NCI-H345 treated with DMSO at 0.1 percent for 48 hours (cell line): ENCODE measurements at regions not wholly inside any gene's neighbourhood (a gene's known extent, or its start where the extent isn't known, plus 50 kb on each side); places are given as distances from the start of the nearest gene placed in this dataset.

ENCODE experiments used
- DNase-seq: peaks from one replicate; lab custom pipeline; 2025; ENCODE audit not compliant: unreplicated experiment; lab: John Stamatoyannopoulos, UW

DNA sequence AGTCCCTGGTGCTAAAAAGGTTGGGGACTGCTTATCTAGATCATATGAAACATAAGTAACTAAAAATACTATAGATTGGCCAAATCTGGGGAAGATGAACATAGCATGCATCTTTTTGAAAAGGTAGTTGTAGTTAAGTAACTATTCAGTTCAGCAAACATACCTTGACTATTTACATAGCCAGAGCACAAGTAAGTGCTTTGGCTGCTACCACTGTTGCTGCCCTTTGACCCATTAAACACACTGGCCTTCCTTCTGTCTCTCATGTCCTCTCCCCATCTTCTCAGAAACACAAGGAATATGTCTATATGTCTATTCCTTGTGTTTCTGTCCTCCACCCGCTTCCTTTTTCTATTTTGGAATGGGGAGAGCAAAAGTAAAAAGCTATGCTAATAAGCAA, 87.9 kb upstream of the SPRY1 start:
- DNase-seq: no peak

DNA sequence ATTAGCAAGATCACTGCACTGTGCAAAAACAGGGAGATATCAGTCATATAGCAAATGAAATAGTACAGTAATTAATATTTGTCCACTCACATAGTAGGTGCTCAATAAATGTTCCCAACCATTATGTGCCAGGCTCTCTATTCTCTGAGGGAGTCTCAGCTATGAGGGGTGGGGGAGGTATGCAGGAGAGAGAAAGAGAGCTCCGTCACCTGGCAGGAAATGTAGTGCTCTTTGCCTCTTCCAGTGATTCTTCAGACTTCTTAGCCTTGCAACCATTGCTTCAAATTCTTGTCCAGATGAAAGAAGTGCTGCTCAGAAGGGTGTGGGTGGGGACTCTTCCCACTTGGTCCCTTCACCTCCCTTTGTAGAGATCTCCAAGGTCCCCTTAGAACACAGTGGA, 84.5 kb upstream of the SPRY1 start:
- no peak for DNase-seq

DNA sequence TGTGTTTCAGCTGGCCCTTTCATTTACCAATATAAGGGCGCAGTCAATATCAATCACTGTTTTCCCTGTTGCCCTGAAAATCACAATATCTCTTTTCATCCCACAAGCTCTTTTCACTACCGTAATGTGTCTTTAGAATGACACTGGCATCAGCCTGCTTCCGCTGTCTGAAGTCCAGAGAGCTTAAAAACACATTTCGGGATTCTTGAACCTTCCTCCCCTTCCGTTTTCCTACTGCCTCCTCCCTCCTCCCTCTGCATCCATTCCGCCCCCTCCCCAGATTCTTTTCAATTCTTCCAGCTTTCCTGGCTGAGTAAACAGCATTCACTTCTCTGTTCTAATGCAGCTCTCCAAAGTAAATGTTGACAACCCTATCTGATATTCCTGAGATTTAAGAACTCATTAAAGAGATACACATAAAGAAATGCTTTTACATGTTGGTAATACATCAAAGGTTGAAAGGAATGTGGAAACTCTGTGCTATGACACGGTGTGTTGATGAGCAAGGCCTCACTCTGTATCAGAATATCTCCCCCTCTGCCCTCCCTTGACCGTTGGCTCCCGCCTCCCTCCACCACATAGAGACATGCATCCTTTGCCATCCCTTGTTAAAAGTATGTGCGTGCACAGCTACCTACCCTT, 83.5 kb upstream of the SPRY1 start:
- DNase-seq: no peak

DNA sequence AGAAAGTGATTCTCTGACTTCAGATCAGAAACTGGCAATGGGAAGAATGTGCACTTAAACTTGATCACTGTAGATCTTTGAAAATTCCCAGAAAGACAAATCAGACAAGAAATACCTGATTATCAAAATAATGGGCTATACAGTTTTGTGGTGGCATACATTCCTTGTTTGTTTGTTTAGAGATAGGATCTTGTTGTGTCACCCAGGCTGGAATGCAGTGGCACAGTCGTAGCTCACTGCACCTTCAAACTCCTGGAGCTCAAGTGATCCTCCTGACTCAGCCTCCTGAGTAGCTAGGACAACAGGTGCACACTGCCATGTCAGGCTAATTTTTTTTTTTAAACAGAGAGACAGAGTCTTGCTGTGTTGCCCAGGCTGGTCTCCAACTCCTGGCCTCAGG, 81.0 kb upstream of the SPRY1 start:
- DNase-seq: no peak

DNA sequence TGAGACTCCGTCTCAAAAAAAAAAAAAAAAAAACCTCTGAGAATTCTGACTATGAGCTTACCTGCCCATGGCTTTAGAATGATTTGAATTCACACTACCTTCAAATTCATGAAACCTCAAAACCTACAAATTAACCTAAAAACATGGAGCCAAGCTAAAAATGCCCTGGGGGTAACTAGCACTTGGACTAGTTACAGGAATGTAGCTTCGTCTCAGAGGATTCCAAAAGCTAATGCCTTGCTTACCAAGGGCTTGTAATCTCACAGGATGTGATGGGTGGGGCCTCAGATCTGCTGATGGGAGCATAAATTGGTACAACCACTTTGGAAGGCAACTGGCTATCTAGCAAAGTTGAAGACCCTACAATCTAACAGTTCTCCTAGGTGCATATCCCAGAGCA, 79.4 kb upstream of the SPRY1 start:
- no peak for DNase-seq

DNA sequence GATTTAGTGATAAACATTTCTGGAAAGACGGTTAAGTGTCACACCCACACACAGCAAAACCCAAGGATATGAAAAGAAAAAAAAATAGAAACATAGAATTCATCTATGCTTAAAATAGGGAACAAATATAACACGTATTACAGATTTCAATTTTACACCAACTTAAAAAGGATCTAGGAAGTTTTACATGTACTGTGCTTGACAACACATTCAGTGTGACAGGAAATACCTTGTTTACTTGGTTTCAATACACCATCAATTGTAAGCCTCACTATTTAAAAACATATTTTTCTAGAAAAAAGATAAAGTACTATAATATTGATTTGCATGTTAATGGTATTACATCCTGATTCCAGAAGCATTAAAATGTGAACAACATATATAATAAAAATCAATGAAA, 77.0 kb upstream of the SPRY1 start:
- DNase-seq: no peak

DNA sequence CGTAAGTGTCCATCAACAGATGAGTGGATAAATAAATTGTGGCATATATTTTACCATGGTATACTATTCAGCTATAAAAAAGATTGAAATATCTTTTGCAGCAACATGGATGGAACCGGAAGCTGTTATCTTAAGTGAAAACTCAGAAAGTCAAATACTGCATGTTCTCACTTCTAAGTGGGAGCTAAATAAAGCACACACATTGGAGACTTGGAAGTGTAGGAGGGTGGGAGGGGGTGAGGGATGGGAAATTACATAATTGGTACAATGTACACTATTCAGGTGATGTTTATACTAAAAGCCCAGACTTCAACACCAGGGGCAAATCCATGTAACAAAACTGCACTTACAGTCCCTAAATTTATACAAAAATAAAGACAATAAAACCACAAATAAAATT, 72.6 kb upstream of the SPRY1 start:
- DNase-seq: no peak

DNA sequence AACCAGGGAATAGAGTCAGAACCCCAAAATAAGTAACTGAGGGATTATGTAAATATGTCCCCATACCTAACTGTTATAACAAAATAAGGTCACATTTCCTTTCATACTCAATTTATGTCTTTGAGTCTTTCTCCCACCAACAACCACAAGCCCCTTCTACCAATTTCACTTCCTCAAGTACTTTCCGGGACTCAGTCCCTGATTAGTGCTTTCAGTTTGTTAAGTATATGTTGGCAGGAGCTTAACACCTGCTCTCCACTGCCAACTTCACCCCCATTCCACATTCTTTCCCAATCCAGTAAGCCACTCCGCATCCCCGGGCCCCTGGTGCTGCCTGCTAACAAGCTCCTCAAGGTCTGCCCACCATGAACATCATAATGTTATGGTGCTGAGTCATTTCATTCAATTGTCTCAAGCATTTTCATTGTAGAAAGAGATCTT, 71.3 kb upstream of the SPRY1 start:
- DNase-seq: no peak

DNA sequence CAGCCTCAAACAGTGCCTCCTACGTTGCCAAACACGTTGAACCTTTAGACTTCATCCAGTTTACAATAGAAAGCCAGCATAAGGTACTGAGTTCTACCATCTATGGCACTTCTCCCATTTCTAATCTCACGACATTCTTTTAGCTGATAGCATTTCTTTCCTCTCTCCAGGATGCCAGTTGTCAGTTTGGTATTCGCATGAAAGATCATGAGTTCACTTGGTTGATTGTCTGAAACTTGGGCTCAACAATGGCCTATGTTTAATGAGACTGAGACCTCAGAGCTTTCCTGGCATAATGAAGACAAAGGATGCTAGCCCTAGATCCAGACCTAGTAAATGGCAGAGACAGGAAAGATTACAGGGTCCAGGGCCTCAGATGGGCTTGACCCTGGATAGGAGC, 69.2 kb upstream of the SPRY1 start:
- DNase-seq: no peak

DNA sequence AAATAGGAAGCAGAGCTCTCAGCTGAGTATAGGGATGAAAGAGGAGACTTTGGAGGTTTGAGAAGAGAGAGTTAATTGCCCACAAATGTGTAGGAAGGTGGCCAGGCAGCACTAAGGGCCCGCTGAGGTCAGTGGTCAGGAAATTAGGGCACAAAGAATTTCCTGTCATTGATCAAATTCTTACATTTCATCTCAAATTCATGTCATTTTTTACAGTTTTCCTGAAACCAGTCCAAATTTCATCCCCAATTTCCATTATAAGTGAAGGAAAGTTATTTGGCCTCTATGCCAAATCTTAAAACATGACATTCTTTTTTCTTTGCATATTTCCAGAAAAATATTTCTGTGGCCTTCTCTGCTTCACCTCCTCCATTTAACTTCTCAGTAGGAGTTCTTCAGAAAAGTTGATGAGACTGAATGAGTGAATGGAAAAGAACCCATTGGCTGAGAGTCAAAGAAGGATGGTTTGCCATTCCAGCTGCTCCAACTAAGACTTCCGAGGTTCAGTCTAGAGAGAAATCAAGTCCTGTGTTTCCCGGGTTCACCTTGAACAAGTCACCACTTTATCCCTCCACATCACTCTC, 68.7 kb upstream of the SPRY1 start:
- no peak for DNase-seq

DNA sequence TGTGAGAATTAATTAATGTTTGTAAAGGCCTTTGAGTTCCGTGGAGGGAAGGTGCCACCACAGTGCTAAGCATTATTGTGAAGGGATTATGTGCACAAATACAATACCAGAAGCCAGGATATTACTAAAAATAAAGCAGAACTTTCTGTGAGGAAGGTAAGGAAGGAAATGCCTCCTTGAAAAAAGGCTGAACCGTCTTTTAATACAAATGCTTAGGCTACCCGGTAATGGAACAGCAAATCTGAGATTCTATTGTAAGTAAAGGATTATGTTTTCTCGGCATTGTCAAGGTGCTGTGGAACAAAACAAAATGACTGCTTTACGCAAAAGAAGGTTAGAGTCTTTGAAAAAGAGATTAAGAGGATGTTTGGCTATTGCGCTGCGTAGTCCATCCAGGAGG, 57.9 kb upstream of the SPRY1 start:
- no peak for DNase-seq

DNA sequence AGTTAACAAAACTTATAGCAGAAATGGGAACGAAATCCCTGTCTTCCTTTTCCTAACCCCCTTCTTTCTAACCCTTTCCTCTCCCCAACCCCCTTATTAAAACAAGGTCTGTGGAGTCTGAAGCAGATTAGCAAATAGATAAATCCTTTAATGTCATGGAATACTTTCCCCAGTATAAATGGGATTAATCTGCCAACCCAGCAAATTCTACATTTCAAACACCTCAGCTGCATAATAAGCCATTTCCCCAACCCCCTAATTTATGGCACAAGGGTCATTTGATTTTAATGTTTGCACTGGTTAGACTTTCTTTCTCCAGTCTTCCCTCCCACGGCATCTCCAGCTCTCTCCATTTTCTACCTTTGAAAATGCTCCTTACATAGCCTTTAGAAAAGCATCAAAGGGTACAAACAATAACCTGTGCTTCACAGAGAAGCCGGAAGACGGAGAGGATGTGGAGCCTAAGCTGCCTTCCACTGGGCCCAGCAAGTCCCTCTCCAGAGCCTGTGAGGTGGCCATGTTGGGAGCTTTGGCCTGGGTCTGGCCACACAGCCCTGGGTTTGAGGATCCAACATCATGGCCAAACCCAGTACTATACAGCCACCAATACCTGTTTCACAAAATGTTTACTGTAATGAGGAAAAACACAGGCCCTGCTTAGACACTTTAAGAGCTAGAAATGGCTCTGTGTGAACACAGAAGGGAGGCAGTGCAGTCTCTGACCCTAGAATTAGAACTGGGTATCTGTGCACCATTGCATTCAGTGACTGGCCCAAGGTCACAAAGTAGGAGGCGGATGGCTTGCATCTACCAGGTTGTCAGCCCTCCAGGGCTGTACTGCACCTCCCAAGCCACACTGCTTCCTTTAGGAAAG, 56.9 kb upstream of the SPRY1 start:
- no peak for DNase-seq

DNA sequence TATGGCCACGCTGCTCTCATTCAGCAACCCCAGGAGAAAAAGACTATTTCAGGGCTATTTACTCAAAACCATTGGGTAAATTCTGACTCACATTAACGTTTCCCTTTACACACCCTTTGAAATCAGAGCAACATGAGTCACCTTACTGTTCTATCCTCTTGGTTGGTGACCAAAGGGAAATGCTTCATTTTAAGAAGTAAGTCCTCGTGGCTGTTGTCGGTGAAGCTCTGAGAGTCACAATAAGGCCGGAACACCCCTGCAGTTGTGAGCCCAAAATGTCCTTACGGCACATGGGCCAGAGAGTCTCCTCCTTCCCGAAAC, 56.3 kb upstream of the SPRY1 start:
- DNase-seq: no peak

DNA sequence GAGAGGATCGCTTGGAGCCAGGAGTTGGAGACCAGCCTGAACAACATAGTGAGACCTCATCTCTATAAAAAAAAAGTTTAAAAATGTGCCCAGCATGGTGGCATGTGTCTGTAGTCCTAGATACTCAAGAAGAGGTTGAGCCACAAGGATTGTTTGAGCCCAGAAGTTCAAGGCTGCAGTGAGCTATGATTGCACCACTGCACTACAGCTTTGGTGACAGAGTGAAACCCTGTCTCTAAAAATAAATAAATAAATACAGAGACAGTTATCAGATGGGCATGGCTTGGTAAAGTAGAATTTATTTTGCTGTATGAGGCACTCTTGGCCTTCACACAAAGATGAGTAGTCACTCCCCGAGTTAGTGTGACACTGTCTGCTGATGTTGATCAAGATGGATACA, 54.1 kb upstream of the SPRY1 start:
- DNase-seq: no peak

DNA sequence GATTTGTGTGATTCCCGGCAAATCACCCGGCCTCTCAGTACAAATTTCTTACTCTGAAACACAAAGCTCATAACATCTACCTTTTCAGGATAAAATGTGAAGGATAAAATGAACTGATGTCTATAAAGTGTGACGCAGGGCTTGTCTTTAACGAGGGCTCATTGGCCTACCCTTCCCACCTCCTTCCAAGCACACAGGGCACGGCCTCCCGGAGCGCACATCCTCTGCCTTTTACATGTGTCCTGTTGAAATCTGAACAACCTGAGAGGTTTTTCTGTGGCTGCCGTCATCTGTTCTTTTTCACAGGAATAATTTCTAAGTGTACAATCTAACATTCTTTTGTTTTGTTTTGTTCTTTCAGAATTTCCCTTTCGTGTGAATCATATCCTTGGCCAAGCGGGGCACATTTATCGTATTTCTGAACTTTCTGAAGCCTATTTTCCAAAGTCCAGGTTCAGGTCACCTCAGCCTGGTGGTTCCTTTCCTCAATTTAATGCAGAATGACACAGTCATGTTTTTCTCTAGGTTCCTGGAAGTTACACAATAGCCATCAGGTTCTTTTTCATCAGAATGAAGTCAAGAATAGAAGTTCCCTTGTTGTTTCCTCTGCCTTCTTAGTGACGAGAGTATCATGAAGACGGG, 53.1 kb upstream of the SPRY1 start:
- no peak for DNase-seq

DNA sequence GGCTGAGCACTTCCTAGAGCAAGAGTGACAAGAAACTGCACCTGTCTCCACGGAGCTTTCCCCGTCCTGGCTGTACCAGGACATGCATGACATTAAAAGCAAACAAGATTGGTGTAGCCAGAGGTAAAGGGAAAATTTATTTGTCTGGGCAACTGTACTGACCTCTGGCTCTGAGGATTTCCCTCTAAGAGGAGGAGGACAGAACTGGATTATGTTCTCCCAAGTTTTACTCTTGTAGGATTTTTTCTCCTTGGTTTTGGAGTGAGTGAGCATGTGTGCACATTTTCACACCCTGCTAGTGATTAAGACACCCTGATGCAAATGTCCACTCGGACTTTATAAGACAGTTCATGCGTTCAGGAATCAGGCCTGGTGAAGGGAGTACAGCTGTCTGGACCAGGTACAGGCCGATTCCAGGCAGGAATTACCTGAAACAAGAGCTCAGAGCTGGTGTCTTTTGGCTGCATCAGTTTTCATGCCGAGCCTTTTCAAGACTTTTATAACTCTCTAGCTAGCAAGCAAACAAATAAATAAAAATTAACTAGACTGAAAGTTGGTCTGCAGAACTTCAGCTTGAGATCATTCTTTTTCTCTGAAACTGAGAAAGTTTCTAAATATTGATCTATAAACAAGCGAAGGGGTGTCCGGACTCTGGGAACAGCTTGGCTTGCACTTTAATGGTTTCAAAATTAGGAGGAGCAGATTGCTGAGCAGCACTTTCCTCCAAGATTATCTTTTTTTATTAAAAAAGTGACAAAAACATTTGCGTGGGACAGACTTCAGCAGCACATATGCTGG, 51.3 kb upstream of the SPRY1 start:
- no peak for DNase-seq

DNA sequence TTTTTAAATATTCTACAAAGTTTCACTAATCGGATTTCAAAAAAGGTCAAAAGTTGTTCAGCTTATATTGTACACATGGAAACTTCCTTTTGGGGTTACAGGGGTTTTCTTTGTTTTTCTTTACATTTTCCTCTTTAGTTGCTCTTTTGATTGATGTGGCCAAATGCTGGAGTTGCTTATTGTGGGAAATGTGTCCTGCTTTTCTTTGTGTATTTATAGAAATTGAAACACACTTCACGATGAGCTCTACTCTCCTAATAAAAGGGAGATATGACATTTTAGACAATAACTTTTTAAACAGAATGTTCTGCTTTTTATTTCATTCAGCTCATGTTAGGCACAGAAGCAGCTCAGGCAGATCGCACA, 50.7 kb upstream of the SPRY1 start:
- no peak for DNase-seq

DNA sequence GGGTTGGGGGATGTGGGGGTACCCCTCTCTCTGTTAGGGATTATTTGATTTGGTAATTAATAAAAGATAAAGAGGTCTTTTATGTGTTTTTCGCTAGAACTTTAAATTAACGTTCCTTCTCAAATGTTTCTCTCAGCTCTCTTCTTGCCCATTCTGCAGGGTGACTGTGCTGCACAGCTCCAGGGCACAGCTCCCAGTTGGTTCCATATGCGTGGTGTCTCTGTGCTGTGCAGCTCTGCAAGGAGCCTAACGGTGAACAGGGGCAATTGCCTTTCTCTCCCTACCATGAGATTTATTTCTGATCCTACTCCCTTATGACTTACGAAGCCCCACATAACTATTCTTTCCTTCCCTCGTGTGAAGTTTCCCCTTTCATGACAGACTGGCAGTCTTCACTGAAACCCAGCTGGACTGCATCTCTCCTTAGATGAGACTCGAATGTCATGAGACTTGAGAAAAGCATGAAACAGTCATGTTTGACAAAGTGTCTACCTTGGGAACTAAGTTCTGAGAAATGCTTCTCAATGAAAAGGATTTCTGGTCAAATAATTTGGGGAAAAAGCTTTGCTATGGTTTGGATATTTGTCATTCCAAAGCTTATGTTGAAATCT, 50.2 kb upstream of the SPRY1 start:
- no peak for DNase-seq
